ENCODE measurements at regions not wholly inside any gene's neighbourhood (a gene's known extent, or its start where the extent isn't known, plus 50 kb on each side); places are given as distances from the start of the nearest gene placed in this dataset.

DNA sequence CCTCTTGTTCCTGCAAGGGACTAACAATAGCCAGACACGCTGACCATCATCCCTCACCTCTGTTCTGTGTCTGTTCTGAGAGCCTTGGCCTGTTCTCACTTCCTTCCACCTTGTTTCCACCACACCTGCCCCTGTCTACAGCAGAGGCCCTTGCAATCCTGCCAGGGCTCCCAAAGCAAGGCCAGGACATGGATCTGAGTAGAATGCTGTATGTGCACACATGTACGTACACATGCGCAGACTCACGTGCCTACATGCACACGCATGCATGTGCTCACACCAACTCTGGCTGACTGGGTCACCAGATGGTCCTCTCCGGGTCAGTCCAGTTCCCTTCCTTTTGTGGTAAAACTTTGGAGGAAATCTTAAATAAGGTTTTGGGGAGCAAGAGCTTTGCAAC lies 133.0 kb upstream of the C14orf180 start:
- TF ChIP-seq, protein P1, sequence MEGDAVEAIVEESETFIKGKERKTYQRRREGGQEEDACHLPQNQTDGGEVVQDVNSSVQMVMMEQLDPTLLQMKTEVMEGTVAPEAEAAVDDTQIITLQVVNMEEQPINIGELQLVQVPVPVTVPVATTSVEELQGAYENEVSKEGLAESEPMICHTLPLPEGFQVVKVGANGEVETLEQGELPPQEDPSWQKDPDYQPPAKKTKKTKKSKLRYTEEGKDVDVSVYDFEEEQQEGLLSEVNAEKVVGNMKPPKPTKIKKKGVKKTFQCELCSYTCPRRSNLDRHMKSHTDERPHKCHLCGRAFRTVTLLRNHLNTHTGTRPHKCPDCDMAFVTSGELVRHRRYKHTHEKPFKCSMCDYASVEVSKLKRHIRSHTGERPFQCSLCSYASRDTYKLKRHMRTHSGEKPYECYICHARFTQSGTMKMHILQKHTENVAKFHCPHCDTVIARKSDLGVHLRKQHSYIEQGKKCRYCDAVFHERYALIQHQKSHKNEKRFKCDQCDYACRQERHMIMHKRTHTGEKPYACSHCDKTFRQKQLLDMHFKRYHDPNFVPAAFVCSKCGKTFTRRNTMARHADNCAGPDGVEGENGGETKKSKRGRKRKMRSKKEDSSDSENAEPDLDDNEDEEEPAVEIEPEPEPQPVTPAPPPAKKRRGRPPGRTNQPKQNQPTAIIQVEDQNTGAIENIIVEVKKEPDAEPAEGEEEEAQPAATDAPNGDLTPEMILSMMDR (IDR thresholded peaks at IDR 0.05): no peak
- TF ChIP-seq POLR2A (IDR thresholded peaks at IDR 0.05) (no peak), POLR2AphosphoS5 (IDR thresholded peaks at IDR 0.05) (no peak)
